HCT116 (cell line): ENCODE measurements at regions not wholly inside any gene's neighbourhood (a gene's known extent, or its start where the extent isn't known, plus 50 kb on each side); places are given as distances from the start of the nearest gene placed in this dataset.

ENCODE experiments used
- ATAC-seq: fragments of 200-7000 bp; cut with Tn5 transposase; 2 replicates; pipeline ENCODE4 v1.9.1; 2020; ENCODE audit warnings: mild to moderate bottlenecking, moderate library complexity
- BruUV-seq: library from RNA; stranded (reverse); fragments of 400-500 nt; replicated peaks from 2 replicates; lab custom pipeline; 2021; lab: Mats Ljungman, UMichigan
- CTCF ChIA-PET: fragments of 300-600 bp; sonication (Branson Sonifier 250); formaldehyde crosslinking; loops from one replicate; lab custom pipeline; 2021; ENCODE audit warnings: antibody characterized with exemption; lab: Charles Lee
- POLR2A ChIA-PET: fragments of 300-600, 350-600 bp; sonication (Branson Sonifier 250); formaldehyde crosslinking; loops from one replicate; lab custom pipeline; 2021; ENCODE audit warnings: antibody characterized with exemption; lab: Charles Lee
- RAD21 ChIA-PET, 2 experiments: fragments of 300-600 bp; sonication (Branson Sonifier 250); formaldehyde crosslinking; loops; one replicate each; lab custom pipeline; 2023; ENCODE audit warnings: low total read pairs in 2 of 2; ENCODE audit not compliant: uncharacterized antibody in 2 of 2, unreplicated experiment in 2 of 2, low non-redundant PET in 1 of 2; lab: Charles Lee
- DNase-seq: peaks from one replicate; pipeline ENCODE4 v3.0.0-alpha.2; 2010; ENCODE audit warnings: low read depth, low spot score
- H2AFZ ChIP-seq: fragments of 200-600 bp; shearing (Covaris generic), sonication (generic); 2 replicates; pipeline ENCODE4 v1.6.1; 2017; ENCODE audit warnings: low read depth, mixed run types, mixed read lengths, antibody characterized with exemption, low read length; ENCODE audit not compliant: poor library complexity, severe bottlenecking
- H3K27ac ChIP-seq: 2 replicates; pipeline ENCODE4 v1.5.1; 2012; ENCODE audit warnings: low read depth, low read length
- H3K27me3 ChIP-seq: fragments of 200-600 bp; sonication (generic); 2 replicates; pipeline ENCODE4 v1.6.1; 2016; ENCODE audit warnings: mixed run types, low read length, mixed read lengths; ENCODE audit not compliant: insufficient read depth
- H3K36me3 ChIP-seq, 2 experiments: fragments of 200-500 bp in 1 of 2; fragments of 200-600 bp in 1 of 2; sonication (Bioruptor generic) in 1 of 2; sonication (generic) in 1 of 2; 2 replicates each; pipeline versions ENCODE4 v1.5.1 to v1.6.1; 2014 to 2016; ENCODE audit warnings: low read length in 2 of 2, inconsistent platforms in 1 of 2, mixed read lengths in 1 of 2, mixed run types in 1 of 2; ENCODE audit not compliant: insufficient read depth in 2 of 2, control insufficient read depth in 1 of 2
- H3K4me1 ChIP-seq, 2 experiments: fragments of 200-600 bp in 1 of 2; sonication (generic) in 1 of 2; 2 replicates each; pipeline versions ENCODE4 v1.5.1 to v1.6.1; 2012 to 2017; ENCODE audit warnings: low read length in 2 of 2, inconsistent platforms in 1 of 2, mild to moderate bottlenecking in 1 of 2, mixed read lengths in 1 of 2, mixed run types in 1 of 2, moderate library complexity in 1 of 2; ENCODE audit not compliant: insufficient read depth in 2 of 2, control insufficient read depth in 1 of 2
- H3K4me2 ChIP-seq: fragments of 200-600 bp; sonication (generic); 2 replicates; pipeline ENCODE4 v1.6.1; 2017; ENCODE audit warnings: mixed run types, low read length, mixed read lengths
- H3K4me3 ChIP-seq, 2 experiments: fragments of 200-600 bp in 1 of 2; sonication (generic) in 1 of 2; replicated peaks in 1 of 2; 2 replicates each; pipeline ENCODE4 v1.5.1; 2011 to 2016; ENCODE audit warnings: low read length in 2 of 2, control low read depth in 1 of 2, low read depth in 1 of 2, mild to moderate bottlenecking in 1 of 2, mixed read lengths in 1 of 2, mixed run types in 1 of 2
- H3K79me2 ChIP-seq: fragments of 200-600 bp; sonication (generic); 2 replicates; pipeline ENCODE4 v1.6.1; 2017; ENCODE audit warnings: mild to moderate bottlenecking, mixed run types, low read length, moderate library complexity, mixed read lengths; ENCODE audit not compliant: insufficient read depth
- H3K9ac ChIP-seq: fragments of 200-600 bp; sonication (generic); 2 replicates; pipeline ENCODE4 v1.6.1; 2016; ENCODE audit warnings: low read length, mixed read lengths
- H3K9me2 ChIP-seq: fragments of 200-600 bp; sonication (generic), shearing (Covaris generic); 2 replicates; pipeline ENCODE4 v1.6.1; 2017; ENCODE audit warnings: mixed run types, mild to moderate bottlenecking, moderate library complexity; ENCODE audit not compliant: insufficient read depth
- H3K9me3 ChIP-seq, 2 experiments: fragments of 200-500 bp in 1 of 2; fragments of 200-600 bp in 1 of 2; sonication (Bioruptor generic) in 1 of 2; sonication (generic) in 1 of 2; 2 replicates each; pipeline ENCODE4 v1.6.1; 2014 to 2017; ENCODE audit warnings: low read length in 2 of 2, mixed read lengths in 2 of 2, inconsistent platforms in 1 of 2, low read depth in 1 of 2, mild to moderate bottlenecking in 1 of 2, mixed run types in 1 of 2, moderate library complexity in 1 of 2; ENCODE audit not compliant: control insufficient read depth in 1 of 2, insufficient read depth in 1 of 2
- H4K20me1 ChIP-seq: fragments of 200-600 bp; sonication (generic), shearing (Covaris generic); 2 replicates; pipeline ENCODE4 v1.6.1; 2017; ENCODE audit warnings: mixed run types, mild to moderate bottlenecking, moderate library complexity; ENCODE audit not compliant: insufficient read depth
- ATF3 ChIP-seq: IDR thresholded peaks from 2 replicates; pipeline ENCODE4 v1.6.1; 2012
- CBX3 ChIP-seq: IDR thresholded peaks from 2 replicates; pipeline ENCODE4 v1.6.1; 2012; ENCODE audit warnings: low read depth
- CEBPB ChIP-seq: IDR thresholded peaks from 2 replicates; pipeline ENCODE4 v1.6.1; 2012; ENCODE audit warnings: low read depth
- CTCF ChIP-seq, 3 experiments: fragments of 200-600 bp in 1 of 3; sonication (generic) in 1 of 3; IDR thresholded peaks in 2 of 3; conservative IDR thresholded peaks in 1 of 3; 2 replicates each; pipeline ENCODE4 v1.5.1; 2012 to 2017; ENCODE audit warnings: low read depth in 2 of 3, low read length in 2 of 3, antibody characterized with exemption in 1 of 3, borderline replicate concordance in 1 of 3, control low read depth in 1 of 3, mild to moderate bottlenecking in 1 of 3, mixed read lengths in 1 of 3, mixed run types in 1 of 3, moderate library complexity in 1 of 3; ENCODE audit not compliant: insufficient read depth in 1 of 3
- EGR1 ChIP-seq: IDR thresholded peaks from 2 replicates; pipeline ENCODE4 v1.6.1; 2012; ENCODE audit warnings: low read depth
- POLR2A ChIP-seq: IDR thresholded peaks from 2 replicates; pipeline ENCODE4 v1.7.0; 2011; ENCODE audit warnings: borderline replicate concordance; ENCODE audit not compliant: insufficient read depth, insufficient read length; ENCODE audit errors: extremely low read depth
- POLR2AphosphoS5 ChIP-seq: IDR thresholded peaks from 2 replicates; pipeline ENCODE4 v1.6.1; 2011; ENCODE audit warnings: mild to moderate bottlenecking, low read depth, low read length, moderate library complexity
- RAD21 ChIP-seq: IDR thresholded peaks from 2 replicates; pipeline ENCODE4 v1.6.1; 2012; ENCODE audit warnings: low read depth, mild to moderate bottlenecking
- SIN3A ChIP-seq: IDR thresholded peaks from 2 replicates; pipeline ENCODE4 v1.6.1; 2012; ENCODE audit warnings: low read depth
- SP1 ChIP-seq: IDR thresholded peaks from 2 replicates; pipeline ENCODE4 v1.6.1; 2012; ENCODE audit warnings: low read depth
- YY1 ChIP-seq: IDR thresholded peaks from 2 replicates; pipeline ENCODE4 v1.6.1; 2011; ENCODE audit warnings: low read length, low read depth, moderate library complexity, mild to moderate bottlenecking; ENCODE audit not compliant: insufficient replicate concordance; ENCODE audit errors: extremely low read depth
- ZBTB33 ChIP-seq: IDR thresholded peaks from 2 replicates; pipeline ENCODE4 v1.6.1; 2011; ENCODE audit warnings: mild to moderate bottlenecking, low read length, moderate library complexity; ENCODE audit not compliant: insufficient replicate concordance; ENCODE audit errors: extremely low read depth
- ZFX ChIP-seq: fragments of 450-650 bp; IDR thresholded peaks from 2 replicates; pipeline ENCODE4 v1.6.1; 2017
- ZNF274 ChIP-seq: fragments of 200-500 bp; sonication (Bioruptor generic); IDR thresholded peaks from 2 replicates; pipeline ENCODE4 v1.6.1; 2014; ENCODE audit warnings: mild to moderate bottlenecking, low read depth, low read length, inconsistent platforms
- intact Hi-C: fragments of 100-400 bp; cut with micrococcal nuclease; formaldehyde crosslinking; loops from 2 replicates; pipeline ENCODE4 v1.10.0; 2022

GRCh38 chr18:40866013-40866645 is 1088.9 kb upstream of the PIK3C3 start:
- Histone ChIP-seq H3K27ac (no peak overlapping the region), H3K9me2 (no peaks in the 10 kb centered on the region), H3K9ac (no peak overlapping the region), H3K4me1 (no peaks in the 10 kb centered on the region), H3K4me3 (no peak overlapping the region), H2AFZ (no peak overlapping the region), H3K4me2 (no peak overlapping the region), H3K79me2 (no peaks in the 10 kb centered on the region), H3K36me3 (no peaks in the 10 kb centered on the region), H3K9me3 (peaks cover 8 to 34% of the 10 kb centered on the region in 2 experiments; a peak in 2 of 4 replicates), H3K27me3 (no peaks in the 10 kb centered on the region), H4K20me1 (no peaks in the 10 kb centered on the region)
- ChIA-PET CTCF (no interaction called here), RAD21 (no interaction called here), POLR2A (no interaction called here)
- ATAC-seq (no peak), DNase-seq (no peak)
- no TSS peak for BruUV-seq
- no peak for TF ChIP-seq ZBTB33
- TF ChIP-seq YY1 = no peak
- TF ChIP-seq ZNF274 = no peak
- intact Hi-C loops = no loop called here

GRCh38 chr18:40864846-40865245 is 1090.2 kb upstream of the PIK3C3 start:
- H3K9me2 ChIP-seq = no peaks in the 10 kb centered on the region
- ATAC-seq (no peak), DNase-seq (no peak)
- no peaks in the 10 kb centered on the region for H3K4me1 ChIP-seq
- H3K36me3 ChIP-seq = no peaks in the 10 kb centered on the region
- TF ChIP-seq ZNF274 (no peak), POLR2A (no peak), CBX3 (no peak), ZFX (no peak), SP1 (no peak), CTCF (IDR thresholded peaks at IDR 0.05 in 2 of 3, conservative IDR thresholded peaks at IDR 0.05 in 1 of 3; ENCODE audit: borderline replicate concordance in 1 of 3, insufficient read depth in 1 of 3, low read depth in 2 of 3, low read length in 2 of 3) (no peak), CEBPB (no peak), ZBTB33 (no peak), SIN3A (no peak), ATF3 (no peak), EGR1 (no peak), POLR2AphosphoS5 (no peak), RAD21 (no peak)
- intact Hi-C loops = no loop called here
- no peak overlapping the region for H3K4me3 ChIP-seq
- no peak overlapping the region for H3K4me2 ChIP-seq
- RAD21 ChIA-PET = no interaction called here
- H2AFZ ChIP-seq = no peak overlapping the region
- no peak overlapping the region for H3K9ac ChIP-seq
- no TSS peak for BruUV-seq
- H3K27ac ChIP-seq = no peak overlapping the region
- CTCF ChIA-PET = no interaction called here
- H4K20me1 ChIP-seq = no peaks in the 10 kb centered on the region
- POLR2A ChIA-PET = no interaction called here
- H3K79me2 ChIP-seq = no peaks in the 10 kb centered on the region
- H3K27me3 ChIP-seq = no peaks in the 10 kb centered on the region
- peaks cover 7 to 34% of the 10 kb centered on the region in 2 experiments; a peak in 2 of 4 replicates for H3K9me3 ChIP-seq
